HG03280 (cell line): ENCODE measurements at regions not wholly inside any gene's neighbourhood (a gene's known extent, or its start where the extent isn't known, plus 50 kb on each side); places are given as distances from the start of the nearest gene placed in this dataset.
"Not testable (repeated sequence)": the region's sequence is repeated elsewhere in the genome, so short reads cannot be mapped to it uniquely, and the experiment has no call there.

Experiments
- ATAC-seq: cut with Tn5 transposase; IDR thresholded peaks from one replicate; pipeline ENCODE4 v1.9.1; 2021; ENCODE audit warnings: mild to moderate bottlenecking, moderate library complexity; ENCODE audit not compliant: unreplicated experiment

DNA sequence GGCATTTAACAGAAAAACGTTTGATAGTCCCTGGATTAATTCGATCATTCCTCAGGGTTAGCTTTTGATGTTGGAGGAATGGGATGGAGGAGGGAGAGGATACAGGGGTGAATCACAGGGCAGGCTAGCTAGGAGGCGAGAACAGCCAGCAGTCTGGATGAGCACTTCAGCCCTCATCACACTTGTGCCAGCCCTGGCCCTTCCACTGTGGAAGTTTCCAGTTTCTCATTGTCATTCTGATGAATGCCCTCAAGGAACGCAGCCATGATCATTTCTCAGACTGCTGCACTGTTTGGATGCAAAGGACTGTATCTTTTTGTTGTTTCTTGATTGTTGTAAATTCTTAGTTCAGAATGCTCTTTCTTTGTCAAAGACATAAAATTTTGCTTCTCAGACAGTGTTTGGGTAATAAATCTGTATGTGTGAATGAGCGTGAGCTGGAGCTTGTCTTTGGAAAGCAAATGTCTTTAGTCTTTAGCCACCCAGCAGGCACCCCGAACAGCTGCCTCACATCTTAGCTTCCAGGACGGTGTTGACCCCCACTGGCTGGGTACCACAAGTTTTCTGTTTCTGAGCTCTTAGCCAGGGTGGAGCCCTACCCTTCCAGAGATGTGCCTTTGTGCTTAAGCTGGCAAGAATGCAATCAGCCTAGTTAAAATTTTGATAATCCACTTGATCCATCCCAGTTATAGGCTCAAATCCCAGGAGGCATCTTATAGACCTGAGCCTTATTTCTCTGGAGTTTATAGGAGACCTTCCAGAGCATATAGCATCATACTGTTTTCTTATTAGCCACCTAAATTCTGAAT is 121.1 kb downstream of the PDCD6IP start:
- no peak for ATAC-seq

DNA sequence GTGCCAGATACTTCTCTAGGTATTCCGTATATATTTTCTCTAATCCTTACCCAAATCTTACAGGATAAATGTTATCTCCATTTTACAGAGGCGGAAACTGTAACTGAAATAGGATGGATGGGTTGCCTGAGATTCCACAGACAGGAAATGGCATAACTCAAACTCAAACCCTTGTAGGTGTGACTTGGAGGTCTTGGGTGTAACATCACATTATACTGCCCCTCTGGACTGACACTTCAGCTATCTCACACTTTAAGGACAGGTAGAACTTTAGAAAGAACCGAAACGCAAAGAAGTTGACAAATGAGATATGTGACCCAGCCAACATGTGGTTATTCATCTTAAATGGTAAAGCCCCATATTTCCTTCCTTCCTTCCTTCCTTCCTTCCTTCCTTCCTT is 122.1 kb downstream of the PDCD6IP start:
- ATAC-seq = no peak

DNA sequence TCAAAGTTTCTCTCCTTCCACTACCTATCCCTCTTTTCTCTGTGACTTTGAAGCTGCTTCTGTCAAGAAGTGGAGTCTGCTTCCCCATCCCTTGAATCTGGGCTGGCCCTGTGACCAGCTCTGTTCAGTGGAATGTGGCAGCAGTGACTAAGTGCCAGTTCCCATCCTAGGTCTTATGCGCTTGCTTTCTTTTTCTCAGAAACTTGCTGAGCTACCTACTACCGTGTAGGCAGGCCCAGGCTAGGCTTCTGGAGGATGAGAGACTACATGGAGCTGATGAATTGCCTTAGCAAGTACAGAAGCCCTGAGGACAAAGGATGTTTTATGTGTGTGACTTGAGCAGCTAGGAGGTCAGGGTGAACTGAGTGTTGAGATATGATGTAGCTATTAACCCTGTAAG is 123.2 kb downstream of the PDCD6IP start:
- ATAC-seq = no peak

GRCh38 chr3:33926998-33927605 is 128.7 kb downstream of the PDCD6IP start:
- ATAC-seq = no peak

- no peak for ATAC-seq
Observed at GRCh38 chr3:33929813-33930212, 131.4 kb downstream of the PDCD6IP start.

DNA sequence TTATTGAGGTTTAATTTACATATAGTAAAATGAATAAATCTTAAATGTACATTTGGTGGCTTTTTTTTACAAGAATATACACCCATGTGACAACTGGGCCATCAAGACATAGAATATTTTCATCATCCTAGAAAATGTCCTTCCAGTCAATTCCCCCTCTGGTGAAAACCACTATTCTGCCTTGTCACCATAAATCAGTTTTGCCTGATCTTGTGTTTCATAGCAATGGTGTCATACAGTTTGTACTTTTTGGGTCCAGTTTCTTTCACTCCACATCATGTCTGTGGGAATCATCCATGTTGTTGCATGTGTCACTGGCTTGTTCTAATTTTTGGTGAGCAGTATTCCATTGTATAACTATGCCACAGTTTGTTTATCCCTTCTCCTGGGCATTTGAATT is 133.1 kb downstream of the PDCD6IP start:
- no peak for ATAC-seq

DNA sequence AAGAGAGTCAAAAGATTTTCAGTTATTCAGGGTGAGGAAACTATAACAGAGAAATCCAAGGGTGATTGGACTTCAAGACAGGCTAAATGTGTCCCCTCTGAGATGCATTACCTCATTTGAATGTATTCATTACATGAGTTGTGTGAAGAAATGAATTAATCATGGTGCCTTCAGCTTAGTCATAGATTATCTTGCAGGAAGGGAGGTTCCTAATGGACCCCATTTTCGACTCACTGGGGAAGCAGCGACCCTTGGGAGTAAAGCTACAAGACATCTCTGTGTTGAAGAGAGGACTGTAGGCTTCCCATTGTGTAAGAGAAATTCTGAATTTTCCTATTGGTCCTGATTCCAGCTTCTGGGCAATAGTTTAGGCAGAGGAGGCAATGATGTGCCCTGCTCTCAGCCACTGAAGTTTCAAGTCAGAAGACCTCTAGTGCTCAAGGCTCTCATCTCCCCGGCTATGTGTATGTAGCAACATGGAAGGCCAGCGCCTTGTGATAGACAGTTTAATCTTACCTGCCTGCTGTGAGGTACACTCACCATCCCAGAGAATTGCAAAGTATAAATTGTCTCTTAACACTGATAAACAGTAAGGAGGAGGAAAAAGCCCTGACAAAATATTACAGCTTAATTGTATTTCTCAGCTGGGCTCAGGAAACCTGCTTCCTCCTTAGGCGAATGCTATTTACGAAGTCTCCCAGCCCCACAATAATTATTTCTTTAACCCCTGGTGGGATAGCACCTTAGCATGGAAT is 133.8 kb downstream of the PDCD6IP start:
- ATAC-seq = no peak

DNA sequence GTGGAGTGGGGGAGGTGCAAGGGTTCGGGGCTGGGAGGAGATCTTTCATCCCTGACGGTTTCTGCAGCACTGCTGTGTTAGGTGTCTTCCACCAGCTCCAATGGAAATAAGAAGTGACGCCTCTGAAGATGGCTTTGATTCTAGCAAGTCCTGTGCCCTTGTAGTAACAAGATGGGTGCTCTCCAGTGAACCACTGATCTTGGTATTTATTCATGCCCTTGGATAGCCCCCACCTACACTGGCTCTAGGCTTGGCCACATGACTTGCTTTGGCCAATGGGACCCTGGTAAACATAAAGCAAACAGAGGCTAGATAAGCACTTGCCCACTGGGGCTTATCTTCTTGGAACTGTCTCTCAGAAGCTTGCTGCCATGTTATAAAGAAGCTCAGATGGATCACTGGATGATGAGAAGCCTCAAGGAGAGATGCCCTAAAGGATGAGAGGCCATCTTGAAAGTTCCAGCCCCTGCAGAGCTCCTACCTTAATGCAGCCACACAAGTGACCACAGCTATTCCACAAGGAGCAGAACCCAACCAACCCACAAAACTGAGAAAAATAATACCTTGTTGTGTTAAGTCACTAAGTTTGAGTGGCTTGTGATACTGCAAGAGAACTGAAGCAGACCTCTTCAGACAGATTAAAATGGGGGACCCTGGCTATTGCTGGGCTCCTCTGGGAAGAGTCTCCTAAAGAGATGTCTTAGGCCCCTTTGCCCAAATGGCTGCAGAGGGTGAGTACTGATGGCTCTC is 137.9 kb downstream of the PDCD6IP start:
- no peak for ATAC-seq

- ATAC-seq = no peak
Observed at GRCh38 chr3:33936921-33937525, 138.6 kb downstream of the PDCD6IP start.

DNA sequence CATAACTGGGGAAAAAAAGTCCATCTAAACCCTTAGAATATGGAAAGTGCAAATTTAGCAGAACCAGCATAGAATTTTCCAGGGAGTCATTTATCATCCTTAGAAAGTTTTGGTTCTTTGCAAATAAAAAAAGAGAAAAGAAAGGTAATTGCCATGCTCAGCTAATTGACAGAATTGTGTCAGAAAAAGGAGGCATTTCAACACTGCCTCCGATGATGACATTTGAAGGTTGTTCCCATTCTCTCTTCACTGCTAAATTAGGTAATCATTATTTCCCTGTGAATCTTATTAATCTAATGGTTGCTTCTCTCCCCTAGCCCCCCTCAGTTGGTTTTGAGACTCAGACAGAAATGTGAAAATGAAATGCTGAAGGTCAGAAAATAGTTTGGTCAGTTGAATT is 139.2 kb downstream of the PDCD6IP start:
- no peak for ATAC-seq

GRCh38 chr3:33940149-33940548 is 141.7 kb downstream of the PDCD6IP start:
- no peak for ATAC-seq

- ATAC-seq = no peak
Observed at GRCh38 chr3:33940736-33941135, 142.3 kb downstream of the PDCD6IP start.

GRCh38 chr3:33941804-33942203 is 143.4 kb downstream of the PDCD6IP start:
- ATAC-seq = no peak

DNA sequence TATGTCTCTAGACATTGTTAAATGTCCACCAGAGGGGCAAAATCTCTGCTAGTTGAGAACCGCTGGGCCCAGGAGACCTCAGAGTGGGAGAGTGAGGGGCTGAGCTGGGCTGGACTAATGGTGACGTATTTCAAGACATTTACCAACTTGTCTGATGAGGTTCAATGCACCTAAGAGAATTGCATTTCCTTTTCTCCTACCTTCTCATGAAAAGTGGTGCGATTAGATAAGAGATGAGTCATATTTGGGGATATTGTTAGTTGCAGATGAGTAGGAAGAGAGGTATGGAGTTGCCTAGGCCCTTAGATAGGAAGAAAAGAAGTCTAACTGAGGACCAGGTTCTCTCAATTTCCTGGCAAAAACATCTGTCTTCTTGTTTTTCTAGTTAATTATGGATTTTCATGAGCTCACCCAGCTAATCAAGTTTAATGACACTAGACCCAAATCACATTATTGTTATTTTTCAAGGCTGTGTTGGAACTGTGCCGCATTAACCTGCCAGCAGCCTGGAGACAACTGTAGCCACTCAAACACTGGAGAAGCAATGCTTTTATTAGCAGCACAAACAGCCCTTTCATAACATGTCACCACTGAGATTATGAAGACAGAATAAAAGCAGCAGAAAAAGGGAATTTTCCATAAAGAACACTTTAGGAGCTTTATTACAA is 144.2 kb downstream of the PDCD6IP start:
- ATAC-seq = no peak

DNA sequence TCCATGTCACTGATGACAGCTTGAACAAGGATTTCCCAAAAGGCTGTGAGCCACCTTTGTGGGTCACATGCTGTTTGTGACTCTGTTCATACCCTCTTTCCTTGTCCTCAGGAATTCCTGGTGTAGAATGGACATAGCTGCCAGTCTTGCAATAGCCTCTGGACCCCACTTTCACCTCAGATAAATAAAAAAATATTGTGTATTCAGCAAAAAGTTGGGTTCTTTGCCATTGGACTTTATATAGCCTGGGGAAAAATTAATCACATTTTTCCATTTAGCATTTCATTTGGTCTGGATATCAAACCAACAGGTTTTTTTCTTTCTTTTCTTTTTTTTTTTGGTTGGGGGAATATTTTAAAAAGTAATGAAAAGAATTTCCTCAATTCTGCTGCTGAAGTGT is 144.8 kb downstream of the PDCD6IP start:
- ATAC-seq = no peak

DNA sequence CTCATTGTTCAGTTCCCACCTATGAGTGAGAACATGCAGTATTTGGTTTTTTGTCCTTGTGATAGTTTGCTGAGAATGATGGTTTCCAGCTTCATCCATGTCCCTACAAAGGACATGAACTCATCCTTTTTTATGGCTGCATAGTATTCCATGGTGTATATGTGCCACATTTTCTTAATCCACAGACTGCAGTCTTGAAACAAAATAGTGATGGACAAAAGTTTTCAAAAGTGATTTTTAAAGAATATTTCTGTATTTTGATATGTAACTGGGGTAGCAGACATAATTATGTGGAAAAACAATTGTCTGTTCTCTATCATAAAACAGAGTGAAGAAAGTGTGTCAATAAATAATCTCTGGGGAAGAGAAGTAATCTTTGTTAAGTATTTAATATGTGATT is 148.2 kb downstream of the PDCD6IP start:
- not testable (repeated sequence) for ATAC-seq

DNA sequence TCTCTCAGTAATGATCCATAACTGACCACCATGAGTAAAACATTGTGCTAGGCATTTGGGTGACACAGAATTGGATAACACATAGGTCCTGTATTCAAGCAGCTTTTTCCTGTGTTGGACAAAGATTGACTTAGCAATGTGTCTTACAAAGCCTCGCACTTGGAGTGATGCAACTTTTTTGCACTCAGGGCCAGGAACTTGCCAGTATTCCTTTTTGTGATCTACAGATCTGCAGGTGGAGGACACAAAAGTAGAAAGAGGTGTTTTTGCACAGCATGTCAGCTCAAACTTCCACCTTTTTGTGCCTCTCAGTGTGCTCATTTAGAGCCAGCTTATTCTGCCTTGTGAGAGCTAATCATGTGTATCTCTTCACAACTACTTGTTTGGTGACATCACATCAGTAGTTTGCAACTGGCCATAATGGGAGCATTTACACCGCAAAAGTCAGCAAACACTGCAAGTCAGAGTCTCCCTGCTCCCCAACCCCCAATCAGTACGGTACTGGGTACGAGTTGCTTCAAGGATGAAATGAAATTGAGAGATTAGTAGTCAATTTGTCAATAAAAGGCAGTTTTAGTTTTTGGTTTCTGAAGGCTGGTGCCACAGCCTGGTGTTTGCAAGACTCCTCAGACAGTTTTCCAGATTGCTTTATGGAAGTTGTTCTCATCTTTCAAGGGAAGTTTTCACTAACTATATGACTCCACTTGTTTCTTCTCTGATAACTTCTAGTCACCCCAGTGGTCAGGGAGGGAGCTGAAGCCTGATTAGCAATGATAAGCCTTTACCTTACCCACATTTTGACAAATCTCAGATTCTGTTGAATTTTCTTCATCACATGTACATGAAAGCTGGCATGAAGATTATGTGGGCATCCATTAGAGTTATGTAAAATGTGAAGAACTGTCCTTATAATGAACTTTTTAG is 149.1 kb downstream of the PDCD6IP start:
- no peak for ATAC-seq

- no peak for ATAC-seq
Observed at GRCh38 chr3:33949074-33949473, 150.6 kb downstream of the PDCD6IP start.

- ATAC-seq = no peak
Observed at GRCh38 chr3:33954956-33955355, 156.5 kb downstream of the PDCD6IP start.
